ENCODE measurements at regions not wholly inside any gene's neighbourhood (a gene's known extent, or its start where the extent isn't known, plus 50 kb on each side); places are given as distances from the start of the nearest gene placed in this dataset.

DNA sequence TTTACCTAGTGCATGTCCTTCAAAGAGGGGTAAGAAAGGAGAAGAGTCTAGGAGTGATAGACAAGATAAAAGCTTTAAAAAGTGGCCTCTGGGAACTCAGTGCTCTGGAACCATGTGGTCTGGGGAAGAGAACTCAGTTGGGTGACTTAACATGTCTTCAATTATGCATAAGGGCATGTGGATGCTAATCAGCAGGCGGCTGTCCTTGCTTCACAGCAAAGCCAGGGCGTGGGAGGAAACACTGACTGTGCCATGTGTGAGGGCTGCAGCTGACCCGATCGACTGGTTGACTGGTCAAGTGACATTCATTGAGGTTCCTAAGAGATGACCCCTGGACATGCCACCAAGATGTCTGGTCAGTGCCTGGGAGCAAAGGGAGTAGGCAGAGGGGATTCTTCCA, 1053.8 kb downstream of the BCL11B start:
- H3K9me2 ChIP-seq (ENCODE audit: insufficient read depth, low read length) = no peaks in the 10 kb centered on the region
- H3K27me3 ChIP-seq (ENCODE audit: insufficient read depth, low read depth, low read length) = no peaks in the 10 kb centered on the region
- H3K4me2 ChIP-seq (ENCODE audit: low read length) = no peak overlapping the region
- no peaks in the 10 kb centered on the region for H3K9me3 ChIP-seq (ENCODE audit: low read length)
- no peaks in the 10 kb centered on the region for H3K79me2 ChIP-seq (replicated peaks; ENCODE audit: insufficient read depth, low read length)
- no peaks in the 10 kb centered on the region for H4K20me1 ChIP-seq (ENCODE audit: insufficient read depth)
- H3F3A ChIP-seq (ENCODE audit: insufficient read depth, low read length, poor library complexity, severe bottlenecking) = no peaks in the 10 kb centered on the region
- H3K36me3 ChIP-seq (ENCODE audit: insufficient read depth, low read length) = no peaks in the 10 kb centered on the region
- TF ChIP-seq TAF1 (IDR thresholded peaks at IDR 0.05; ENCODE audit: low read depth) = no peak
- no peak for TF ChIP-seq RAD21 (conservative IDR thresholded peaks at IDR 0.05)
- TF ChIP-seq EP300 (conservative IDR thresholded peaks at IDR 0.05; ENCODE audit: poor library complexity, severe bottlenecking) = no peak
- no peak for TF ChIP-seq POLR2AphosphoS5 (IDR thresholded peaks at IDR 0.05)
- no peak for TF ChIP-seq SMC3 (conservative IDR thresholded peaks at IDR 0.05; ENCODE audit: poor library complexity)
- TF ChIP-seq, protein P1, sequence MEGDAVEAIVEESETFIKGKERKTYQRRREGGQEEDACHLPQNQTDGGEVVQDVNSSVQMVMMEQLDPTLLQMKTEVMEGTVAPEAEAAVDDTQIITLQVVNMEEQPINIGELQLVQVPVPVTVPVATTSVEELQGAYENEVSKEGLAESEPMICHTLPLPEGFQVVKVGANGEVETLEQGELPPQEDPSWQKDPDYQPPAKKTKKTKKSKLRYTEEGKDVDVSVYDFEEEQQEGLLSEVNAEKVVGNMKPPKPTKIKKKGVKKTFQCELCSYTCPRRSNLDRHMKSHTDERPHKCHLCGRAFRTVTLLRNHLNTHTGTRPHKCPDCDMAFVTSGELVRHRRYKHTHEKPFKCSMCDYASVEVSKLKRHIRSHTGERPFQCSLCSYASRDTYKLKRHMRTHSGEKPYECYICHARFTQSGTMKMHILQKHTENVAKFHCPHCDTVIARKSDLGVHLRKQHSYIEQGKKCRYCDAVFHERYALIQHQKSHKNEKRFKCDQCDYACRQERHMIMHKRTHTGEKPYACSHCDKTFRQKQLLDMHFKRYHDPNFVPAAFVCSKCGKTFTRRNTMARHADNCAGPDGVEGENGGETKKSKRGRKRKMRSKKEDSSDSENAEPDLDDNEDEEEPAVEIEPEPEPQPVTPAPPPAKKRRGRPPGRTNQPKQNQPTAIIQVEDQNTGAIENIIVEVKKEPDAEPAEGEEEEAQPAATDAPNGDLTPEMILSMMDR (IDR thresholded peaks at IDR 0.05; ENCODE audit: poor library complexity, severe bottlenecking) = no peak
- no peak for TF ChIP-seq EZH2 (IDR thresholded peaks at IDR 0.05; ENCODE audit: borderline replicate concordance, insufficient read depth, low read length, poor library complexity, severe bottlenecking)
- TF ChIP-seq MXI1 (conservative IDR thresholded peaks at IDR 0.05; ENCODE audit: poor library complexity, severe bottlenecking) = no peak
- TF ChIP-seq REST (IDR thresholded peaks at IDR 0.05; ENCODE audit: borderline replicate concordance) = no peak
- no peak overlapping the region for H3K4me3 ChIP-seq (ENCODE audit: low read length)
- no peak overlapping the region for H3K27ac ChIP-seq (ENCODE audit: low read length)
- no peak overlapping the region for H3K9ac ChIP-seq (ENCODE audit: low read length)
- no peak overlapping the region for H2AFZ ChIP-seq (ENCODE audit: low read depth, low read length)

DNA sequence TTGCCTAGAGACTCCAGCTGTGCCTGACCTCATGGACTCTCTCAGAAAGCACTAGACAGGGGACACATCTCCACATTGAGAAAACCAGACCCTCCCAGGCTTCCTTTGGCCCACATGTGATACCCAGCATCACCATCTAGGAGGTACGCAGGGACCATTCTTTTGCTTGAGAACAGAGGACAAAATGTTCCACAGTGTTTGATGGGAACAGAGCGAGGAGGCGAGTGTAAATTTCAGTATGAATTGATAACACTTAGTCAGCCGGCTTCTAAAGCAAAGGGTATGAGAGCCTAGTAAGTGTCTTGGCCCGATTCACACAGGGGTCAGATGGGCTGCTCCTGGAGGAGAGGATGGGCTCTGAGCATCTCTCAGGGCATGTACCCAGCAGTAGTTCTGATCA, 1052.4 kb downstream of the BCL11B start:
- Histone ChIP-seq H2AFZ (ENCODE audit: low read depth, low read length) (no peak overlapping the region), H4K20me1 (ENCODE audit: insufficient read depth) (no peaks in the 10 kb centered on the region), H3K9me3 (ENCODE audit: low read length) (no peaks in the 10 kb centered on the region), H3K36me3 (ENCODE audit: insufficient read depth, low read length) (no peaks in the 10 kb centered on the region), H3K4me3 (ENCODE audit: low read length) (no peak overlapping the region), H3K79me2 (replicated peaks; ENCODE audit: insufficient read depth, low read length) (no peaks in the 10 kb centered on the region), H3K9me2 (ENCODE audit: insufficient read depth, low read length) (no peaks in the 10 kb centered on the region), H3K4me2 (ENCODE audit: low read length) (no peak overlapping the region), H3F3A (ENCODE audit: insufficient read depth, low read length, poor library complexity, severe bottlenecking) (no peaks in the 10 kb centered on the region), H3K27ac (ENCODE audit: low read length) (no peak overlapping the region), H3K9ac (ENCODE audit: low read length) (no peak overlapping the region), H3K27me3 (ENCODE audit: insufficient read depth, low read depth, low read length) (no peaks in the 10 kb centered on the region)
- no peak for TF ChIP-seq RAD21 (conservative IDR thresholded peaks at IDR 0.05)
- TF ChIP-seq EP300 (conservative IDR thresholded peaks at IDR 0.05; ENCODE audit: poor library complexity, severe bottlenecking) = no peak
- no peak for TF ChIP-seq MXI1 (conservative IDR thresholded peaks at IDR 0.05; ENCODE audit: poor library complexity, severe bottlenecking)
- no peak for TF ChIP-seq POLR2AphosphoS5 (IDR thresholded peaks at IDR 0.05)
- TF ChIP-seq, protein P1 (IDR thresholded peaks at IDR 0.05; ENCODE audit: poor library complexity, severe bottlenecking) = no peak
- TF ChIP-seq EZH2 (IDR thresholded peaks at IDR 0.05; ENCODE audit: borderline replicate concordance, insufficient read depth, low read length, poor library complexity, severe bottlenecking) = no peak
- no peak for TF ChIP-seq TAF1 (IDR thresholded peaks at IDR 0.05; ENCODE audit: low read depth)
- TF ChIP-seq SMC3 (conservative IDR thresholded peaks at IDR 0.05; ENCODE audit: poor library complexity) = no peak
- TF ChIP-seq REST (IDR thresholded peaks at IDR 0.05; ENCODE audit: borderline replicate concordance) = no peak

Data from neural cell (in vitro differentiated cells).